ENCODE measurements at regions not wholly inside any gene's neighbourhood (a gene's known extent, or its start where the extent isn't known, plus 50 kb on each side); places are given as distances from the start of the nearest gene placed in this dataset.

- no peak for DNase-seq
- H3K27me3 ChIP-seq (replicated peaks; ENCODE audit: control insufficient read depth, insufficient read depth, low read length) = no peaks in the 10 kb centered on the region
- H3K36me3 ChIP-seq (ENCODE audit: control insufficient read depth, insufficient read depth, low read length) = no peaks in the 10 kb centered on the region
- Mint-ChIP-seq H3K36me3 (ENCODE audit: insufficient read depth, unreplicated experiment) (no peaks in the 10 kb centered on the region), H3K4me1 (ENCODE audit: low read depth, unreplicated experiment) (no peaks in the 10 kb centered on the region), H3K27me3 (ENCODE audit: insufficient read depth, unreplicated experiment) (no peaks in the 10 kb centered on the region), H3K4me3 (ENCODE audit: unreplicated experiment) (no peak overlapping the region), H3K9me3 (ENCODE audit: unreplicated experiment) (no peaks in the 10 kb centered on the region), H3K27ac (ENCODE audit: unreplicated experiment) (no peak overlapping the region)
- POLR2A ChIA-PET = no interaction called here
- intact Hi-C loops (cut with micrococcal nuclease; ENCODE audit: unreplicated experiment) = no loop called here
- BruUV-seq (replicated peaks) = no TSS peak
- no peak overlapping the region for H3K4me3 ChIP-seq (ENCODE audit: low read depth, low read length)
- H3K4me1 ChIP-seq = no peaks in the 10 kb centered on the region
- CTCF ChIA-PET = no interaction called here
- H3K9me3 ChIP-seq = no peaks in the 10 kb centered on the region; the same call in 1 of the 2 replicates
- TF ChIP-seq CTCF (IDR thresholded peaks at IDR 0.05; ENCODE audit: insufficient read depth in 1 of 2, low read depth in 1 of 2, low read length in 1 of 2, severe bottlenecking in 1 of 2, unreplicated experiment in 1 of 2) = no peak
These were observed 215.7 kb downstream of the PTN start for GRCh38 chr7:137127806-137128205.

DNA sequence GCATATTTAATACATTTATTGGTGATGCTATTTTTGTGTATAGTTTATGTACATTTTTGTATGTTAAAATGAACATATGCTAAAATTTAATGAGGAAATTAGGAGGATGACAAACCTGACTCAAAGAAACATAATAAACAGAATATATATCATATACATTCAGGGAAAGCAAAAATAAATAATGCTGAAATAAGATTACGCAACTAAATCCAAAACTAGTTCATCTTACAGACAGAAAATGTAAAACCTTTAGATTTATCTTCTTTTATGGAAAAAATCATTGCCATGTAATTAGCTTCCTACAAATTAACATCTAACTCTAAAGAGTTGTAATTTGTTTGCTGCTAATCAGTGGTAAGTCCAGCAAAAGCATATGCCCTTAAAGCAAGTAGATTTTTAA is 216.5 kb downstream of the PTN start:
- Histone ChIP-seq H3K4me1 (no peaks in the 10 kb centered on the region), H3K4me3 (ENCODE audit: low read depth, low read length) (no peak overlapping the region), H3K27me3 (replicated peaks; ENCODE audit: control insufficient read depth, insufficient read depth, low read length) (no peaks in the 10 kb centered on the region), H3K36me3 (ENCODE audit: control insufficient read depth, insufficient read depth, low read length) (no peaks in the 10 kb centered on the region), H3K9me3 (no peaks in the 10 kb centered on the region; the same call in 1 of the 2 replicates)
- no peak for DNase-seq
- intact Hi-C loops (cut with micrococcal nuclease; ENCODE audit: unreplicated experiment) = no loop called here
- no TSS peak for BruUV-seq (replicated peaks)
- H3K4me1 Mint-ChIP-seq (ENCODE audit: low read depth, unreplicated experiment) = no peaks in the 10 kb centered on the region
- no peak overlapping the region for H3K4me3 Mint-ChIP-seq (ENCODE audit: unreplicated experiment)
- TF ChIP-seq CTCF (IDR thresholded peaks at IDR 0.05; ENCODE audit: insufficient read depth in 1 of 2, low read depth in 1 of 2, low read length in 1 of 2, severe bottlenecking in 1 of 2, unreplicated experiment in 1 of 2) = no peak
- no peak overlapping the region for H3K27ac Mint-ChIP-seq (ENCODE audit: unreplicated experiment)
- ChIA-PET POLR2A (no interaction called here), CTCF (no interaction called here)
- no peaks in the 10 kb centered on the region for H3K36me3 Mint-ChIP-seq (ENCODE audit: insufficient read depth, unreplicated experiment)
- H3K9me3 Mint-ChIP-seq (ENCODE audit: unreplicated experiment) = no peaks in the 10 kb centered on the region
- H3K27me3 Mint-ChIP-seq (ENCODE audit: insufficient read depth, unreplicated experiment) = no peaks in the 10 kb centered on the region

DNA sequence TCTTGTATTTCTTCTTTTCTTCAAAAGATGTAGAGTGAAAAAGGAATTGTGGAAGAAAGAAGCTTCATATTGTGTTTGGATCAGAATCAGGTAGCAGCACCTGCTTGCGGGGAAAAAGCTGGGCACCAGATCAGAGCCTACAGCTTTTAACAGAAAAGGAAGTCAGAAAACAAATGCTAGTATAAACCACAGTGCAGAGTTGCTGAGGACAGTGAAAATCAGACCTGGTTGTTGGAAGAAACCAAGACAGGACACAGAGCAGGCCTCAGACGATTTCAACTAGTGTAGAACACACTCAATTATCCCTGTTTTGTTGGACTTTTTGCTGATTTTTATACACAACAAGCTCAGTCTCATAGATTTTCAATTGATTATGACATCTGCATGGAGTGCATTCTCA is 221.4 kb downstream of the PTN start:
- Mint-ChIP-seq H3K27me3 (ENCODE audit: insufficient read depth, unreplicated experiment) (no peaks in the 10 kb centered on the region), H3K9me3 (ENCODE audit: unreplicated experiment) (no peaks in the 10 kb centered on the region), H3K4me3 (ENCODE audit: unreplicated experiment) (no peak overlapping the region), H3K4me1 (ENCODE audit: low read depth, unreplicated experiment) (no peaks in the 10 kb centered on the region), H3K36me3 (ENCODE audit: insufficient read depth, unreplicated experiment) (no peaks in the 10 kb centered on the region), H3K27ac (ENCODE audit: unreplicated experiment) (no peak overlapping the region)
- H3K36me3 ChIP-seq (ENCODE audit: control insufficient read depth, insufficient read depth, low read length) = no peaks in the 10 kb centered on the region
- intact Hi-C loops (cut with micrococcal nuclease; ENCODE audit: unreplicated experiment) = no loop called here
- H3K9me3 ChIP-seq = no peaks in the 10 kb centered on the region; the same call in 1 of the 2 replicates
- BruUV-seq (replicated peaks) = no TSS peak
- CTCF ChIA-PET = no interaction called here
- no peak for TF ChIP-seq CTCF (IDR thresholded peaks at IDR 0.05; ENCODE audit: insufficient read depth in 1 of 2, low read depth in 1 of 2, low read length in 1 of 2, severe bottlenecking in 1 of 2, unreplicated experiment in 1 of 2)
- DNase-seq = no peak
- no peaks in the 10 kb centered on the region for H3K27me3 ChIP-seq (replicated peaks; ENCODE audit: control insufficient read depth, insufficient read depth, low read length)
- H3K4me1 ChIP-seq = no peaks in the 10 kb centered on the region
- POLR2A ChIA-PET = no interaction called here
- no peak overlapping the region for H3K4me3 ChIP-seq (ENCODE audit: low read depth, low read length)
